GM19463 (cell line): ENCODE measurements at regions not wholly inside any gene's neighbourhood (a gene's known extent, or its start where the extent isn't known, plus 50 kb on each side); places are given as distances from the start of the nearest gene placed in this dataset.

Experiments used
- ATAC-seq: cut with Tn5 transposase; IDR thresholded peaks from one replicate; pipeline ENCODE4 v1.9.1; 2021; ENCODE audit warnings: mild to moderate bottlenecking, moderate library complexity; ENCODE audit not compliant: unreplicated experiment

- ATAC-seq: no peak
Measured at GRCh38 chr2:15701341-15701907, 109.8 kb downstream of the DDX1 start.

DNA sequence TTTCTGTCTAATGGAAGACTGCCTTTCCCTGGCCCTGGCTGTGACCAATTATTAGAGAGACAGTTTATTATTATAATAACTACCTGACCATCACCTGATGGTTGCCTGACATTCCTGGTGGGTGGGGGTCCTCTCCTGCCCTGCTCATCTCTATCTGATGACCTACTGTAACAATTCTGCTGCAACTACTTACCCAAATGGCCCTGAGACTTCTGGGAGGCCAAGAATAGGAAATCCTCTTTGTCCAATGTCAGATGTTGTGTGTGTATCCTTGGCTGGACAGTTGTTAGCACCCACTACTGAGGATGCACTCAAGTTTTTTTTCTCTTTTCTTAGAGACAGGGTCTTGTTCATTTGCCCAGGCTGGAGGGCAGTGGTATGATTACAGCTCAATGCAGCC, 110.3 kb downstream of the DDX1 start:
- ATAC-seq: no peak

DNA sequence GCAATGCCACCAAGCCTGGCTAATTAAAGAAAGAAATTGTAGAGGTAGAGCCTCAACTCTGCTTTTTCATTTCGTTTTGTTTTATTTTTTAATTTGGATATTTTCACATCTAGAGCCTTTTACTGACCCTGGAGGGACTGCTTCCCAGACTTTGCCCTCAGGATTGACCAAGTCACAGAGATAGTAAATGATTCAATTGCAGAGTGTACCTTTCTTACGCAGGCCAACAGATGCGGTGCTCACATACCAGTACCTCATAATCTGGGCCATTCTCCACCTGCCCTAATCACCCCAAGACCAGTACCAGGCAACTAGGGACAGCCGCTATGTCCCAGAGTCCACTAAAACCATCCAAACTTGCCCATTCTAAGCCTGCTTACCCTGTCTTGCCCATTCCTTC, 110.8 kb downstream of the DDX1 start:
- ATAC-seq: no peak

- ATAC-seq: no peak
Measured at GRCh38 chr2:15703365-15703869, 111.7 kb downstream of the DDX1 start.

DNA sequence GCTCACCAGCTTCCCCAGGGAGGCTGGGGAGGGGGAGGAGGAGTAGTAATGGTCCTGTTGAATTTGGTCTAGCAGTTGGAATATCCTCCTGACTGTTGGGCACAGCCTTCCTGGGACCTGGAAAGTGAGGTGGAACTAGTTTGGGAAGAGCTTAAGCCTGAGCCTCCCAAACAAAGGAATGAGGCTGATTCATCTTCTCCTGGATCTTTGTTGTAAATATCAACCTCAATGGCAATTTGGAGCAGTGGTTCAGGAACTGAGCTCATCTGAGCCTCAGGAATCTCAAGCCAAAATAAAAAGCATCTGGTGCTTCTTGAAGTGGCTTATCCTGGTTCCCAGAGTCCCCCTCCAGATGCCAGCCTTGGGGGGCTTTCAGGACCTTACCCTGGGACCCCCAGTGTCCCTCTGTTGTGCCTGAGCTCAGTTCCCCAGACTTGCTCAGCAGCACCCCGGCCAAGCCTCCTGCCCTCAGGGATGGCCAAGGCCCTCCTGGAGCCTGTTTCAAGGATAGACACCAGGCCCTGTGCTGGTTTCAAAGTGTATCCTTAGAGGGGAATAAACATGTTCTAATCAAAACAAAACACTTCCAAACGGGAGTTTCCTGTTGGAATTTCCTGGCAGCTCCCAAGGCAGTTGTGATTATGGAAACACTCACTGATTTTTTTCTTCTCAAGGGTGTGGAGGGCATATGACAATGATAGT, 112.6 kb downstream of the DDX1 start:
- no peak for ATAC-seq

GRCh38 chr2:15704788-15705115, 113.1 kb downstream of the DDX1 start:
- no peak for ATAC-seq

GRCh38 chr2:15705310-15705709, 113.6 kb downstream of the DDX1 start:
- ATAC-seq: no peak

GRCh38 chr2:15705839-15706386, 114.2 kb downstream of the DDX1 start:
- no peak for ATAC-seq

DNA sequence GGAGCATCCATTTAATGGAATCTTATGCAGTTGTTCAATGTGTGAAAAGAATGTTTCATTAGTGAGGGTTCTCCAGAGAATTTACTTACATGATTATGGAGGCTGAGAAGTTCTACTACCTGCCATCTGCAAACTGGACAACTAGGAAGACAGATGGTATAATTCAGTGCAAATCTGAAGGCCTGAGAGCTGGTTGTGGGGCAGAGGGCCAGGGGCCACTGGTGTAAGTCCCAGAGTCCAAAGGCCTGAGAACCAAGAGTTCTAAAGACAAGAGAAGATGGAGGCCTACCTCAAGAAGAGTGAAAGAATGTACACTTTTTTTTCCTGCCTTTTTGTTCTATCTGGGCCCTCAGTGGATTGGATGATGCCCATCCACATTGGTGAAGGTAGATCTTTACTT, 114.8 kb downstream of the DDX1 start:
- no peak for ATAC-seq

DNA sequence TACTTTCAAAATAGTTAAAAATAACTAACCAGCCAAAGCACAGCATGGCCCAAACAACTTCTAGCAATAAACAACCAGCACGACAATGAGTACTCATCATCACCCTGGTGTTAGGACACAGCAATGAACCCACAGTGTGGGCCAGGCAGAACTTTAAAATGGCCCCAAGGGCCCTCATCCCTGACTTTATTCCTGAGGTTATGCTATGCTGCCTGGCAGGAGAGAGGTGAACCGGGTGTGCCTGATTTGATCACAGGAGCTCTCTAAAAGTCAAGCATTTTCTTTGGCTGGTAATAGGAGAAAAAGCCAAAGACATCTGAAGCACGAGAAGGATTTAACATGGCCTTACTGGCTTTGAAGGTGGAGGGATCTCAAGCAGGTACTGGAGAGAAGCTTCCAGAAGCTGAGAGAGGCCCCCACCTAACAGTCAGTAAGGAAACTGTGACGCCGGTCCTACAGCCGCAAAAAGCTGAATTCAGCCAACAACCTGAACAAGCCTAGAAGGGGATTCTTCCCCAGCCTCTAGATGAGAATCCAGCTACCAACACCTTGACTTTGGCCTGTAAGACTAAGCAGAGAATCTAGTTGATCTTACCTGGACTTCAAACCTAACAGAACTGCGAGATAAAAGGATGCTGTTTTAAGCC, 115.4 kb downstream of the DDX1 start:
- no peak for ATAC-seq

DNA sequence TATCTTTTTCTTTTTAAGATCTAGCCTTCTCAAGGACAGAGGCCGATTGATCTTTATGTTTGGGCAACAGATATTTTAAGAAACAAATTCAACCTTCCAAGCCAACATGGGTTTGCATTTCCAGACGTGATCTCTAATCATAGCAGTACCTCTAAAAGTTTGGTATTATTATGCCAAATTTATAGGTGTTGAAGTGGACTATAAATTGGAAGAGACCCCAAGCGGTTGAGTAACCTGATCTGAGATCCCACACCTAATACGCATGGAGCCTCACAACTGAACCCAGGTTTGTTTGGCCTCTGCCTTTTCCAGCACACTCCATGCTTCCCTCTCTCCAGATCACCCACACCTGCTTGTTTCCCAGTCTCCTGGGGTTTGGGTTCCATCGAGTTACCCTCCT, 116.5 kb downstream of the DDX1 start:
- ATAC-seq: no peak

GRCh38 chr2:15708865-15709820, 117.5 kb downstream of the DDX1 start:
- ATAC-seq: no peak

DNA sequence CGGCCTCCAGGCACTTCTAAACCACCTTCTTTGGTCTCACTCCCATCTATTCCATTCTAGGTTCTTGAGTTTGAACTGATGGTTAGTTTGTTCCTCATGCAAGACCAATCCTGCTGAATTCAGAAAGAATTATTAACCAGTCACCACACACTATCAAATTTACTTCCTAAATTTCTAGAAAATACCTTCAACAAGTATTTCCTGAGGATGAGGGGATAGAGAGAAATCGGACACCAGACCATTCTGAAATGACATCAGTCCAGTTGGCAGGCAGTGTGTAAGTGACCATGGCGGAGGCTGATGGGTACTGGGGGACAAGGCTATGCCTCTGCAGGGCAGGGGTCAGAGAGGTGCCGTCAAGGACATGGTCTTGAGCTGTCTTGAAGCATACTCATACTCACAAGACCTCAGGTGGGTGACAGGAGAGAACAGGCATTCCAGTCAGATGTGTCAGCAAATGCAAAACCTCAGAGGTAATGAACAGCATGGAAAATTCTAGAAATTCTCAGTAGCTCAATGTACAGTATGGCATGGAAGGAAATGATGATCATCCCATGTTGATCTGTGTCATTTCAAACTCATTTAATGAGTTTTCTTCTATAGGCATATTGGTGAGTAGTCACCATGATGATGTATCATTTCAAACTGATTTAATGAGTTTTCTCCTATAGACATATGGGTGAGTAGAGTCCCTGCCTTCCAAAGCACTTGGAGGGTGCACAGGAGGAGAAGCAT, 119.6 kb downstream of the DDX1 start:
- no peak for ATAC-seq

DNA sequence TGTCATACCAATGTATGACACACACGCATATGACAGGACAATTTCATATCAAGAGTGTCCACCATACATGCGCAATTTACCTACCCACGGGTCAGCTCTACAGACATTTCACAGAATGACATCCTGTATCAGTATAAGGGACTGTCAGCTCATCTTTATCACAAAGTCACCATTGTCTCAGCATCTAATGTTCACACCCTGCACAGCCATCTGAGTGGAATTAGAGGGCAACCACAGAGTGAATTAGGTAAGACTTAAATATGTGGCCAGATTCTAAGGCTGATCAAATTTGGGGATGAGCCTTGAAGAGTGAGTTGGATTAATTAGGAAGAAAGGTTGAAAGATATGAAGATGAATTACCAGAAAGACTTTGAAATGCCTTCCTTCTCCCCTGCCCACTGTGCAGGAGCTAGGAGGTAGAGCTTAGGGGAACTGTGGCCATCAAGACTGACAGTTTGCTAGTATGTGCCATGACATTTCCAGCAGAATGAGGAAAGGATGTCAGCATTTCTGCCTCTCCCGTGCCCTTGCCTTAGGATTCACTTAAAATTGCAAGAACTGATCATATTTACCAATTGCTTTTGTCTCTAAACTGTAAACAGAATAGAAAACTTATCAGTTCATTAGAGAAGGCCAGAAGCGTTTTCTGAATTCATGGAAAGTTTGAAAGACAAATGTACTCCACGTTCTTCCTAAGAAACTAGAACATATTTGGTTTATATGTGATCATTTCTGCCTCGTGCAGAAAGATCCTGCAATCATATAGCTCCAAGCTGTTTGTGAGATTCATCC, 121.1 kb downstream of the DDX1 start:
- ATAC-seq: no peak

- no peak for ATAC-seq
Measured at GRCh38 chr2:15713475-15713874, 121.8 kb downstream of the DDX1 start.

DNA sequence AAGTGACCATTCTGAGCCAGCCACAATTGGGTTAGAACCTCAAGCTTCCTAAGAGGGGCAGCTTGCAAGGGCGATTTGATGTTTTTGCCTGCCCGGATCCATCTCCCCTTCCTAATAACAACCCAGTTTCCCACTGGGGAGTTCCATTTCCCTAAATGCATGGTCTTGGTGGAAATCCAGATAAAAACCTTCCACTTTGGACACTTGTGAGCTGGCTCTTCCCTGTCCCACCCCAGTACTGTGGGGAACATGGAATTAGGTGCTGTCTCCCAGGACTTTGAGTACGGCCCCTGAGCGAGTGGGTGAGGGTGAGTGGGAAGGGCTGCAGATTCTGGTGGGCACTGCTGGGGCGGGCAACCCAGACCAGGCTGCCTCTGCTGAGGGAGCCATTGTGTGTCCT, 122.3 kb downstream of the DDX1 start:
- no peak for ATAC-seq

GRCh38 chr2:15714609-15715008, 122.9 kb downstream of the DDX1 start:
- ATAC-seq: no peak

- ATAC-seq: no peak
Measured at GRCh38 chr2:15715596-15715995, 123.9 kb downstream of the DDX1 start.

DNA sequence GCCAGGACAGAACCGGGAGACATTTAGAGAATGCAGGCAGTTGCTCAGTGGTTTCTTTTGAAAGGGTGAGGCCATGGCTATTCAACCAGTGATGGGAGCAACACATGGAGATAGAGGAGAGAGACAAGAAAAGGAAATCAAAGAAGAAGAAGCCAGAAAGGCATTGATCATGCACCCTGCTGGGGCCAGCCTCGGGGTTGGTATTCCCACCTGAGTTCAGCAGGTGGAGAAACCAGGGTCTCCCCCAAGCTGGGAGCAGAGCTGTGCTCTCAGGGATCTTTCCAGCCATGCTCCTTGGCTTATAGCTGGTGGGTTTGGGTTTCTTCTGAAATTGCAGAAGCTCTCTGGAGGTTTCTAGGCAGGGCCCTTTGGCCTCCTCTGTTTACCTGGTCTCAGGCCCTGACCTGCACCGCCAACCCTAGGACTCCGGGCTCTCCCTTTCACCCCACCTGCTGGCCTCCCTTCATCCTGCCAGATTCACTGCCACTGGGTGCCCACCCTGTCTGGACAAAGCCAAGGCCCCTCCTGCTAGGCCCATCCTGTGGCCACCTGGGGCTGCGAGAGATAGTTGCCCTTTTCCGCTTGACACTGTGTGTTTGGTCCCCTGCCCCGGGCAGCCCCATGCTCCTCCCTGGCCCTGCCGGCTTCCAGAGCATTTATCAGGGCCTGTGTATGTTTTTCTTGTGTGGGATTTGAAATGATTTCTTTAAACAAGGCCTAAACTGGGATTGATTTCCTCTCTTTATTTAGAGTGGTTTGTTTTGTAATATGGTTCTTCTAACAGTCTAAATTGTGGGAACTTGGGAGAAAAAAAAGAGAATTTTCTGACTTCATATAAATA, 126.7 kb downstream of the DDX1 start:
- no peak for ATAC-seq
